ENCODE measurements at regions not wholly inside any gene's neighbourhood (a gene's known extent, or its start where the extent isn't known, plus 50 kb on each side); places are given as distances from the start of the nearest gene placed in this dataset.

DNA sequence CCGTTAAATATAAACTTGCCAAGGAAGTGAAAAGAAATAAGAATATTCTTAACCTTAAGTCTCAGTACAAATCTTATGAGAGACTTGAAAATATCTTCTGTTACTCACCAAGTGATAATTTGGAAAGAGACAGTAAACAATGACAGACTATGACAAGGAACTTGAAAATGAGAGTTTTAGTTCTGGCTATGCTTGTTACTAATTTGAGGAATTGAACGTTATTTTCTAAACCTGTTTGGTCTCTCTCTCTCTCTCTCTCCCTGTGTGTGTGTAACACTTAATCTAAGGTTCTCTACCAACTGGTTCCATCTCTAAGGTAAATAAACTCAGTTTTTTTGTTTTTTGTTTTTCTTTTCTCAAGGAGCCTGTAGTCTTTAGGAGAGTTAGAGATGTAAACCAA, 161.8 kb downstream of the AMY1C start:
- in situ Hi-C loops (cut with HindIII; ENCODE audit: low sequenced_read_pairs): no loop called here
- H3K4me3 ChIP-seq (ENCODE audit: low read depth, low read length): no peak overlapping the region
- no peak for DNase-seq (ENCODE audit: low read depth)
- TF ChIP-seq, protein P1, sequence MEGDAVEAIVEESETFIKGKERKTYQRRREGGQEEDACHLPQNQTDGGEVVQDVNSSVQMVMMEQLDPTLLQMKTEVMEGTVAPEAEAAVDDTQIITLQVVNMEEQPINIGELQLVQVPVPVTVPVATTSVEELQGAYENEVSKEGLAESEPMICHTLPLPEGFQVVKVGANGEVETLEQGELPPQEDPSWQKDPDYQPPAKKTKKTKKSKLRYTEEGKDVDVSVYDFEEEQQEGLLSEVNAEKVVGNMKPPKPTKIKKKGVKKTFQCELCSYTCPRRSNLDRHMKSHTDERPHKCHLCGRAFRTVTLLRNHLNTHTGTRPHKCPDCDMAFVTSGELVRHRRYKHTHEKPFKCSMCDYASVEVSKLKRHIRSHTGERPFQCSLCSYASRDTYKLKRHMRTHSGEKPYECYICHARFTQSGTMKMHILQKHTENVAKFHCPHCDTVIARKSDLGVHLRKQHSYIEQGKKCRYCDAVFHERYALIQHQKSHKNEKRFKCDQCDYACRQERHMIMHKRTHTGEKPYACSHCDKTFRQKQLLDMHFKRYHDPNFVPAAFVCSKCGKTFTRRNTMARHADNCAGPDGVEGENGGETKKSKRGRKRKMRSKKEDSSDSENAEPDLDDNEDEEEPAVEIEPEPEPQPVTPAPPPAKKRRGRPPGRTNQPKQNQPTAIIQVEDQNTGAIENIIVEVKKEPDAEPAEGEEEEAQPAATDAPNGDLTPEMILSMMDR (IDR thresholded peaks at IDR 0.05; ENCODE audit: low read depth, low read length, missing control alignments): no peak

DNA sequence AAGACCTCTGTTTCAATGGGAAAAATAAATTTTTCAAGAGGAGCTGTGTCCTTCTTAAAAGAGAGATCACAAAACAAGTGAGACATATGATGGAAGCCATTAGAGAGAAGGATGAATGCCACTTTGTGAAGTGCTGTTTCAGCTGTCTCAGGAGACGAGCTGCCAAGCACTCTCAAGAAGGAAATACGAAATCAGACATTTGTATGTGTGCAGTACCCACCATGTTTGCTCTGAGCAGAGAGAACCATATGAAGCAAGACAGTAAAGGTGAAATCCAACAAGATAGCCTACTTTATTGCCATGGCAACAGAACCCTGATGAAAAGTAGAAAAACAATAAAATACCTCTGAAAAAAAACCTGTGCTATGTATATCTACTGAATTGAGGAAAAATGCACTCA, 168.1 kb downstream of the AMY1C start:
- TF ChIP-seq, protein P1 (IDR thresholded peaks at IDR 0.05; ENCODE audit: low read depth, low read length, missing control alignments): no peak
- no peak overlapping the region for H3K4me3 ChIP-seq (ENCODE audit: low read depth, low read length)
- in situ Hi-C loops (cut with HindIII; ENCODE audit: low sequenced_read_pairs): no loop called here
- DNase-seq (ENCODE audit: low read depth): no peak

DNA sequence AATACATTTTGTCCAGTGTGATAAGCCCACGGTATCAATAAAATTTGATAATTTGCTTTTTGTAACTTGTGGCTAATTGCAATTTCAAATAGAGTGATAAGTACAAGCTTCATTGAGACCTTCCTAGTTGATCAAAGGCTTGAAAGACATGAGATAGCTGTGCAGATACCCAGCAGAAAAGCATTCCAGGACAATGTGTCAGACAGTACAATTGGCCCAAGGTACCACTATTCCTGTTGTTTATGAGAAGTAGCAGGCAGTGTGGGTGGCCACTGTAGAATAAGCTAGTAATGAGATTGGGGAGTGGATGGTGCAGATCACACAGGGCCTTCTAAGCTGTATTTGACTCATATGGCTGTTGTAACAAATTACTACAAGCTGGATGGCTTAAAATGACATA, 182.2 kb downstream of the AMY1C start:
- TF ChIP-seq, protein P1 (IDR thresholded peaks at IDR 0.05; ENCODE audit: low read depth, low read length, missing control alignments): no peak
- H3K4me3 ChIP-seq (ENCODE audit: low read depth, low read length): no peak overlapping the region
- no peak for DNase-seq (ENCODE audit: low read depth)
- in situ Hi-C loops (cut with HindIII; ENCODE audit: low sequenced_read_pairs): no loop called here

DNA sequence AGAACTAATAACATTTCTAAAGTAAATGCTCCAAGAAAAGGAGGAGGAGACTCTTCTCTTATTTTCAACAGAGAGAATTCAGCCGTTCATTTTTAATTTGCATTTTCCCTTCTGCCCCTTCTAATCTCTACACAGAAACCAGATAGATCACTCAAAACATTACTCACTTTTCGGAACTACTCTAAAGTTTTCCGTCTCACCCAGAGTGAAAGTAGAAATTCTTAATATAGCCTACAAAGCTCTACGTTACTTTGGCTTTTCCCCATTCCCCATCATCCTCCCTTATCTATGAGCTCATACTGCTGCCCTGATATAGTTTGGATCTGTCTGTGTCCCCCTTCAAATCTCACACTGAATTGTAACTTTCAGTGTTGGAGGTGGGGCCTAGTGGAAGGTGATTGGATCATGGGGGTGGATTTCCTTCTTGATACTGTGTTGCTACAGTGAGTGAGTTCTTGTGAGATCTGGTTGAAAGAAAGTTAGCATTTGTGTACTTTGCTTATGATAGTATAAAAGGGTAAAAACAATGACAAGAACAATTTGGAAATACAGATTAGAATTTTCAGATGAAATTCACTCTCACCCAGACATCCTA, 188.2 kb downstream of the AMY1C start:
- no peak for DNase-seq (ENCODE audit: low read depth)

DNA sequence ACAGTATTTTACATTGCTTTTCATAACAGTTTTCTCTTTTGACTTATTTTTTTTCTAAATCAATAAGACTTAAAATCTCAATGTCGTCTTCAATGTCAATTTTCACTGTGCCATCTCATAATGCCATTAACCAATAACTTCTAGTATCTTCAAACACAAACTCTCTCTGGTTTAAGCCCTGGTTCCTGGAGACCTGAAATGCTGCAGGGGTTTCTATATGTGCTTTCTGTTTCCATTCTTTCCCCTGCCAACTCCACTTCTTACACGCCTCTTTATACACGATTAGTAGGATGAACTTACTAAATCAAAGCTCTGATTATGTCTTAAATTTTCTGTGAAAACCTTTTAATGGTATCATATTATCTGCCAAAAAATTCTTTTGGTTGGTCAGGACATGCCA, 191.4 kb downstream of the AMY1C start:
- TF ChIP-seq, protein P1 (IDR thresholded peaks at IDR 0.05; ENCODE audit: low read depth, low read length, missing control alignments): no peak
- H3K4me3 ChIP-seq (ENCODE audit: low read depth, low read length): no peak overlapping the region
- DNase-seq (ENCODE audit: low read depth): no peak
- in situ Hi-C loops (cut with HindIII; ENCODE audit: low sequenced_read_pairs): no loop called here

More for the DNA sequence above, 188.2 kb downstream of the AMY1C start:
- H3K4me3 ChIP-seq (ENCODE audit: low read depth, low read length): no peak overlapping the region
- in situ Hi-C loops (cut with HindIII; ENCODE audit: low sequenced_read_pairs): no loop called here
- TF ChIP-seq, protein P1 (IDR thresholded peaks at IDR 0.05; ENCODE audit: low read depth, low read length, missing control alignments): no peak

DNA sequence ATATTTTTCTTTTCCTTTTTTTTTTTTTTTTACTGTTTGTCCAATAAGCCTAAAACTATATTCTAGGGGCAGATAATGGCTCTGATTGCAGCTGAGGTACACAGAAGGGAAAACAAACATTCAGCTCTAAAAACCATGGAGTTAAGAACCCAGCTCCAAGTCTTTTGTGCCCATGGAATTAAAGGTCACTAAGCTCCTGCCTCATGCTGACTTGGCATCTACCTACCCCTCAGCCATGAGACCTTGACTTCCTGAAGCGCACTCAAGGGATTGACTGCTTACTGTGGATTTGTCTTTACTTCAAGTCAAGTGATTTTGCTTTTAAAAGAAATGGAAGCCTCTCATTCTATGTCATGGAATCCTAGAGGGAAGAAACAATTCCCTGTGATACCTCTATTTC, 192.3 kb downstream of the AMY1C start:
- no peak for DNase-seq (ENCODE audit: low read depth)
- in situ Hi-C loops (cut with HindIII; ENCODE audit: low sequenced_read_pairs): no loop called here
- H3K4me3 ChIP-seq (ENCODE audit: low read depth, low read length): no peak overlapping the region
- TF ChIP-seq, protein P1 (IDR thresholded peaks at IDR 0.05; ENCODE audit: low read depth, low read length, missing control alignments): no peak
